ENCODE measurements at regions not wholly inside any gene's neighbourhood (a gene's known extent, or its start where the extent isn't known, plus 50 kb on each side); places are given as distances from the start of the nearest gene placed in this dataset.

GRCh38 chr1:105838071-105838470 lies 1218.4 kb upstream of the PRMT6 start:
- Histone ChIP-seq H3K9me3 (ENCODE audit: control insufficient read depth in 4 of 4, low read length in 3 of 4) (no peaks in the 10 kb centered on the region), H3K36me3 (ENCODE audit: control insufficient read depth in 4 of 4, insufficient read depth in 3 of 4, low read depth in 1 of 4, low read length in 3 of 4) (no peaks in the 10 kb centered on the region), H3K27me3 (ENCODE audit: control insufficient read depth in 4 of 4, insufficient read depth in 4 of 4, low read length in 3 of 4) (no peaks in the 10 kb centered on the region), H3K4me3 (ENCODE audit: low read depth in 1 of 3, low read length in 3 of 3) (no peak overlapping the region), H3K9ac (ENCODE audit: low read depth in 1 of 2, low read length in 2 of 2) (no peak overlapping the region), H3K4me1 (ENCODE audit: control insufficient read depth in 4 of 4, insufficient read depth in 4 of 4, low read length in 3 of 4) (no peaks in the 10 kb centered on the region), H3K27ac (ENCODE audit: low read depth in 1 of 2, low read length in 2 of 2) (no peak overlapping the region)
- no peak for DNase-seq (ENCODE audit: low spot score)
- no peak for TF ChIP-seq HNF4G (IDR thresholded peaks at IDR 0.05)
- no peak for TF ChIP-seq TAF1 (conservative IDR thresholded peaks at IDR 0.05)
- TF ChIP-seq RAD21 (IDR thresholded peaks at IDR 0.05) = no peak
- TF ChIP-seq YY1 (IDR thresholded peaks at IDR 0.05) = no peak
- TF ChIP-seq SP1 (IDR thresholded peaks at IDR 0.05) = no peak
- no peak for TF ChIP-seq JUND (IDR thresholded peaks at IDR 0.05)
- TF ChIP-seq EGR1 (IDR thresholded peaks at IDR 0.05; ENCODE audit: low read depth in 2 of 2) = no peak
- no peak for TF ChIP-seq ATF3 (IDR thresholded peaks at IDR 0.05)
- TF ChIP-seq NR2F2 (IDR thresholded peaks at IDR 0.05) = no peak
- TF ChIP-seq ZBTB33 (IDR thresholded peaks at IDR 0.05) = no peak
- TF ChIP-seq RXRA (IDR thresholded peaks at IDR 0.05) = no peak
- no peak for TF ChIP-seq REST (IDR thresholded peaks at IDR 0.05)
- TF ChIP-seq FOXA2 (IDR thresholded peaks at IDR 0.05) = no peak
- no peak for TF ChIP-seq MAX (IDR thresholded peaks at IDR 0.05)
- TF ChIP-seq CTCF (IDR thresholded peaks at IDR 0.05; ENCODE audit: low read depth, low read length, missing input control) = no peak
- no peak for TF ChIP-seq FOXA1 (IDR thresholded peaks at IDR 0.05)
- TF ChIP-seq GABPA (IDR thresholded peaks at IDR 0.05 in 1 of 2, conservative IDR thresholded peaks at IDR 0.05 in 1 of 2) = no peak

GRCh38 chr1:105865546-105865945 lies 1190.9 kb upstream of the PRMT6 start:
- no peaks in the 10 kb centered on the region for H3K36me3 ChIP-seq (ENCODE audit: control insufficient read depth in 4 of 4, insufficient read depth in 3 of 4, low read depth in 1 of 4, low read length in 3 of 4)
- H3K9ac ChIP-seq (ENCODE audit: low read depth in 1 of 2, low read length in 2 of 2) = no peak overlapping the region
- H3K27me3 ChIP-seq (ENCODE audit: control insufficient read depth in 4 of 4, insufficient read depth in 4 of 4, low read length in 3 of 4) = no peaks in the 10 kb centered on the region
- peaks cover 0 to 2% (median 0%) of the 10 kb centered on the region in 4 donors for H3K9me3 ChIP-seq (ENCODE audit: control insufficient read depth in 4 of 4, low read length in 3 of 4)
- H3K4me3 ChIP-seq (ENCODE audit: low read depth in 1 of 3, low read length in 3 of 3) = no peak overlapping the region
- no peaks in the 10 kb centered on the region for H3K4me1 ChIP-seq (ENCODE audit: control insufficient read depth in 4 of 4, insufficient read depth in 4 of 4, low read length in 3 of 4)
- H3K27ac ChIP-seq (ENCODE audit: low read depth in 1 of 2, low read length in 2 of 2) = no peak overlapping the region
- WGBS = 80% methylated on average over 2 of the region's 2 CpGs
- DNase-seq (ENCODE audit: low spot score) = no peak
- no peak for TF ChIP-seq HNF4A (conservative IDR thresholded peaks at IDR 0.05)
- TF ChIP-seq GABPA (IDR thresholded peaks at IDR 0.05 in 1 of 2, conservative IDR thresholded peaks at IDR 0.05 in 1 of 2) = no peak
- TF ChIP-seq CTCF (IDR thresholded peaks at IDR 0.05; ENCODE audit: low read depth, low read length, missing input control) = no peak
- TF ChIP-seq RAD21 (IDR thresholded peaks at IDR 0.05) = no peak
- no peak for TF ChIP-seq EGR1 (IDR thresholded peaks at IDR 0.05; ENCODE audit: low read depth in 2 of 2)
- no peak for TF ChIP-seq REST (IDR thresholded peaks at IDR 0.05)
- TF ChIP-seq TAF1 (conservative IDR thresholded peaks at IDR 0.05) = no peak
- no peak for TF ChIP-seq FOXA2 (IDR thresholded peaks at IDR 0.05)

Data from liver (tissue), 8 donors.